K562 (cell line): ENCODE measurements at regions not wholly inside any gene's neighbourhood (a gene's known extent, or its start where the extent isn't known, plus 50 kb on each side); places are given as distances from the start of the nearest gene placed in this dataset.

Source experiments
- NFE2 ChIP-seq: IDR thresholded peaks from 2 replicates; pipeline ENCODE4 v1.6.1; 2014; ENCODE audit warnings: antibody characterized with exemption, low read depth
- POLR2B ChIP-seq: fragments of 450-650 bp; IDR thresholded peaks from 2 replicates; pipeline ENCODE4 v1.6.1; 2018; ENCODE audit warnings: low read depth; ENCODE audit not compliant: partially characterized antibody
- TFAM ChIP-seq: fragments of 250-450 bp; sonication (Bioruptor Pico); conservative IDR thresholded peaks from 2 replicates; pipeline ENCODE4 v1.5.0; 2021; ENCODE audit warnings: mild to moderate bottlenecking, moderate library complexity
- TF ChIP-seq, protein P1 (sequence below): fragments of 450-650 bp; formaldehyde crosslinking; IDR thresholded peaks from 2 replicates; pipeline ENCODE4 v1.4.0; 2022; ENCODE audit warnings: missing genetic modification characterization
- TF ChIP-seq, protein P2 (sequence below): fragments of 200-600 bp; sonication (generic); IDR thresholded peaks from one replicate; pipeline ENCODE4 v1.6.1; 2012; ENCODE audit warnings: mild to moderate bottlenecking, low read depth, low read length, inconsistent platforms
- TF ChIP-seq, protein P3 (sequence below): sonication (generic); formaldehyde crosslinking; IDR thresholded peaks from 2 replicates; pipeline ENCODE4 v1.8.0; 2022; ENCODE audit warnings: mild to moderate bottlenecking, missing genetic modification reagents
- TF ChIP-seq, protein P4 (sequence below): fragments of 200-800 bp; sonication (Bioruptor generic); IDR thresholded peaks from 2 replicates; pipeline ENCODE4 v1.6.1; 2017; ENCODE audit warnings: missing genetic modification characterization, missing compliant biosample characterization

DNA sequence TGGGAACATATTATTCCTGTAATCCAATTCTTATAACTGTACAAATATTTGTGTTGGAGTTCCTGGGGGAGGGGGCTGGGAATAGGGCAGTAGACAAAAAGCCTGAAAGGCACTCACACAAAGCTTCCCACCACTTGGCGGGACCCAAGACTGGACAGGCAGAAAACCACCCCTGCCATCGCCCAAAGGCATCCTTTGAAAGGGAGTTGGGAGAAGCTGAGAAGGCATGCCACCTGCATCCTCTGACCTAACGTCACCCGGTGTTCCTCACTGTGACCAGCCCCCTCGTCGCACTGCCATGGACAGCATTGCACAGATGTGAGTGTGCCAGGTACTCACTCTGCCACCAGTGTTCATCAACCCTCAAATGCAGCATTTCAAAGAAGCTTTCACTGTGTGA, 80.6 kb upstream of the SMIM23 start (continued):
- TF ChIP-seq, protein P1, sequence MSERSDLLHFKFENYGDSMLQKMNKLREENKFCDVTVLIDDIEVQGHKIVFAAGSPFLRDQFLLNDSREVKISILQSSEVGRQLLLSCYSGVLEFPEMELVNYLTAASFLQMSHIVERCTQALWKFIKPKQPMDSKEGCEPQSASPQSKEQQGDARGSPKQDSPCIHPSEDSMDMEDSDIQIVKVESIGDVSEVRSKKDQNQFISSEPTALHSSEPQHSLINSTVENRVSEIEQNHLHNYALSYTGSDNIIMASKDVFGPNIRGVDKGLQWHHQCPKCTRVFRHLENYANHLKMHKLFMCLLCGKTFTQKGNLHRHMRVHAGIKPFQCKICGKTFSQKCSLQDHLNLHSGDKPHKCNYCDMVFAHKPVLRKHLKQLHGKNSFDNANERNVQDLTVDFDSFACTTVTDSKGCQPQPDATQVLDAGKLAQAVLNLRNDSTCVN (CRISPR knock-in tag), result no peak
- TF ChIP-seq TFAM, result no peak
- TF ChIP-seq POLR2B, result no peak
- TF ChIP-seq, protein P2, sequence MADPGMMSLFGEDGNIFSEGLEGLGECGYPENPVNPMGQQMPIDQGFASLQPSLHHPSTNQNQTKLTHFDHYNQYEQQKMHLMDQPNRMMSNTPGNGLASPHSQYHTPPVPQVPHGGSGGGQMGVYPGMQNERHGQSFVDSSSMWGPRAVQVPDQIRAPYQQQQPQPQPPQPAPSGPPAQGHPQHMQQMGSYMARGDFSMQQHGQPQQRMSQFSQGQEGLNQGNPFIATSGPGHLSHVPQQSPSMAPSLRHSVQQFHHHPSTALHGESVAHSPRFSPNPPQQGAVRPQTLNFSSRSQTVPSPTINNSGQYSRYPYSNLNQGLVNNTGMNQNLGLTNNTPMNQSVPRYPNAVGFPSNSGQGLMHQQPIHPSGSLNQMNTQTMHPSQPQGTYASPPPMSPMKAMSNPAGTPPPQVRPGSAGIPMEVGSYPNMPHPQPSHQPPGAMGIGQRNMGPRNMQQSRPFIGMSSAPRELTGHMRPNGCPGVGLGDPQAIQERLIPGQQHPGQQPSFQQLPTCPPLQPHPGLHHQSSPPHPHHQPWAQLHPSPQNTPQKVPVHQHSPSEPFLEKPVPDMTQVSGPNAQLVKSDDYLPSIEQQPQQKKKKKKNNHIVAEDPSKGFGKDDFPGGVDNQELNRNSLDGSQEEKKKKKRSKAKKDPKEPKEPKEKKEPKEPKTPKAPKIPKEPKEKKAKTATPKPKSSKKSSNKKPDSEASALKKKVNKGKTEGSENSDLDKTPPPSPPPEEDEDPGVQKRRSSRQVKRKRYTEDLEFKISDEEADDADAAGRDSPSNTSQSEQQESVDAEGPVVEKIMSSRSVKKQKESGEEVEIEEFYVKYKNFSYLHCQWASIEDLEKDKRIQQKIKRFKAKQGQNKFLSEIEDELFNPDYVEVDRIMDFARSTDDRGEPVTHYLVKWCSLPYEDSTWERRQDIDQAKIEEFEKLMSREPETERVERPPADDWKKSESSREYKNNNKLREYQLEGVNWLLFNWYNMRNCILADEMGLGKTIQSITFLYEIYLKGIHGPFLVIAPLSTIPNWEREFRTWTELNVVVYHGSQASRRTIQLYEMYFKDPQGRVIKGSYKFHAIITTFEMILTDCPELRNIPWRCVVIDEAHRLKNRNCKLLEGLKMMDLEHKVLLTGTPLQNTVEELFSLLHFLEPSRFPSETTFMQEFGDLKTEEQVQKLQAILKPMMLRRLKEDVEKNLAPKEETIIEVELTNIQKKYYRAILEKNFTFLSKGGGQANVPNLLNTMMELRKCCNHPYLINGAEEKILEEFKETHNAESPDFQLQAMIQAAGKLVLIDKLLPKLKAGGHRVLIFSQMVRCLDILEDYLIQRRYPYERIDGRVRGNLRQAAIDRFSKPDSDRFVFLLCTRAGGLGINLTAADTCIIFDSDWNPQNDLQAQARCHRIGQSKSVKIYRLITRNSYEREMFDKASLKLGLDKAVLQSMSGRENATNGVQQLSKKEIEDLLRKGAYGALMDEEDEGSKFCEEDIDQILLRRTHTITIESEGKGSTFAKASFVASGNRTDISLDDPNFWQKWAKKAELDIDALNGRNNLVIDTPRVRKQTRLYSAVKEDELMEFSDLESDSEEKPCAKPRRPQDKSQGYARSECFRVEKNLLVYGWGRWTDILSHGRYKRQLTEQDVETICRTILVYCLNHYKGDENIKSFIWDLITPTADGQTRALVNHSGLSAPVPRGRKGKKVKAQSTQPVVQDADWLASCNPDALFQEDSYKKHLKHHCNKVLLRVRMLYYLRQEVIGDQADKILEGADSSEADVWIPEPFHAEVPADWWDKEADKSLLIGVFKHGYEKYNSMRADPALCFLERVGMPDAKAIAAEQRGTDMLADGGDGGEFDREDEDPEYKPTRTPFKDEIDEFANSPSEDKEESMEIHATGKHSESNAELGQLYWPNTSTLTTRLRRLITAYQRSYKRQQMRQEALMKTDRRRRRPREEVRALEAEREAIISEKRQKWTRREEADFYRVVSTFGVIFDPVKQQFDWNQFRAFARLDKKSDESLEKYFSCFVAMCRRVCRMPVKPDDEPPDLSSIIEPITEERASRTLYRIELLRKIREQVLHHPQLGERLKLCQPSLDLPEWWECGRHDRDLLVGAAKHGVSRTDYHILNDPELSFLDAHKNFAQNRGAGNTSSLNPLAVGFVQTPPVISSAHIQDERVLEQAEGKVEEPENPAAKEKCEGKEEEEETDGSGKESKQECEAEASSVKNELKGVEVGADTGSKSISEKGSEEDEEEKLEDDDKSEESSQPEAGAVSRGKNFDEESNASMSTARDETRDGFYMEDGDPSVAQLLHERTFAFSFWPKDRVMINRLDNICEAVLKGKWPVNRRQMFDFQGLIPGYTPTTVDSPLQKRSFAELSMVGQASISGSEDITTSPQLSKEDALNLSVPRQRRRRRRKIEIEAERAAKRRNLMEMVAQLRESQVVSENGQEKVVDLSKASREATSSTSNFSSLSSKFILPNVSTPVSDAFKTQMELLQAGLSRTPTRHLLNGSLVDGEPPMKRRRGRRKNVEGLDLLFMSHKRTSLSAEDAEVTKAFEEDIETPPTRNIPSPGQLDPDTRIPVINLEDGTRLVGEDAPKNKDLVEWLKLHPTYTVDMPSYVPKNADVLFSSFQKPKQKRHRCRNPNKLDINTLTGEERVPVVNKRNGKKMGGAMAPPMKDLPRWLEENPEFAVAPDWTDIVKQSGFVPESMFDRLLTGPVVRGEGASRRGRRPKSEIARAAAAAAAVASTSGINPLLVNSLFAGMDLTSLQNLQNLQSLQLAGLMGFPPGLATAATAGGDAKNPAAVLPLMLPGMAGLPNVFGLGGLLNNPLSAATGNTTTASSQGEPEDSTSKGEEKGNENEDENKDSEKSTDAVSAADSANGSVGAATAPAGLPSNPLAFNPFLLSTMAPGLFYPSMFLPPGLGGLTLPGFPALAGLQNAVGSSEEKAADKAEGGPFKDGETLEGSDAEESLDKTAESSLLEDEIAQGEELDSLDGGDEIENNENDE, result no peak
- TF ChIP-seq, protein P3, sequence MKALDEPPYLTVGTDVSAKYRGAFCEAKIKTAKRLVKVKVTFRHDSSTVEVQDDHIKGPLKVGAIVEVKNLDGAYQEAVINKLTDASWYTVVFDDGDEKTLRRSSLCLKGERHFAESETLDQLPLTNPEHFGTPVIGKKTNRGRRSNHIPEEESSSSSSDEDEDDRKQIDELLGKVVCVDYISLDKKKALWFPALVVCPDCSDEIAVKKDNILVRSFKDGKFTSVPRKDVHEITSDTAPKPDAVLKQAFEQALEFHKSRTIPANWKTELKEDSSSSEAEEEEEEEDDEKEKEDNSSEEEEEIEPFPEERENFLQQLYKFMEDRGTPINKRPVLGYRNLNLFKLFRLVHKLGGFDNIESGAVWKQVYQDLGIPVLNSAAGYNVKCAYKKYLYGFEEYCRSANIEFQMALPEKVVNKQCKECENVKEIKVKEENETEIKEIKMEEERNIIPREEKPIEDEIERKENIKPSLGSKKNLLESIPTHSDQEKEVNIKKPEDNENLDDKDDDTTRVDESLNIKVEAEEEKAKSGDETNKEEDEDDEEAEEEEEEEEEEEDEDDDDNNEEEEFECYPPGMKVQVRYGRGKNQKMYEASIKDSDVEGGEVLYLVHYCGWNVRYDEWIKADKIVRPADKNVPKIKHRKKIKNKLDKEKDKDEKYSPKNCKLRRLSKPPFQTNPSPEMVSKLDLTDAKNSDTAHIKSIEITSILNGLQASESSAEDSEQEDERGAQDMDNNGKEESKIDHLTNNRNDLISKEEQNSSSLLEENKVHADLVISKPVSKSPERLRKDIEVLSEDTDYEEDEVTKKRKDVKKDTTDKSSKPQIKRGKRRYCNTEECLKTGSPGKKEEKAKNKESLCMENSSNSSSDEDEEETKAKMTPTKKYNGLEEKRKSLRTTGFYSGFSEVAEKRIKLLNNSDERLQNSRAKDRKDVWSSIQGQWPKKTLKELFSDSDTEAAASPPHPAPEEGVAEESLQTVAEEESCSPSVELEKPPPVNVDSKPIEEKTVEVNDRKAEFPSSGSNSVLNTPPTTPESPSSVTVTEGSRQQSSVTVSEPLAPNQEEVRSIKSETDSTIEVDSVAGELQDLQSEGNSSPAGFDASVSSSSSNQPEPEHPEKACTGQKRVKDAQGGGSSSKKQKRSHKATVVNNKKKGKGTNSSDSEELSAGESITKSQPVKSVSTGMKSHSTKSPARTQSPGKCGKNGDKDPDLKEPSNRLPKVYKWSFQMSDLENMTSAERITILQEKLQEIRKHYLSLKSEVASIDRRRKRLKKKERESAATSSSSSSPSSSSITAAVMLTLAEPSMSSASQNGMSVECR (CRISPR knock-in tag), result no peak
- TF ChIP-seq, protein P4, sequence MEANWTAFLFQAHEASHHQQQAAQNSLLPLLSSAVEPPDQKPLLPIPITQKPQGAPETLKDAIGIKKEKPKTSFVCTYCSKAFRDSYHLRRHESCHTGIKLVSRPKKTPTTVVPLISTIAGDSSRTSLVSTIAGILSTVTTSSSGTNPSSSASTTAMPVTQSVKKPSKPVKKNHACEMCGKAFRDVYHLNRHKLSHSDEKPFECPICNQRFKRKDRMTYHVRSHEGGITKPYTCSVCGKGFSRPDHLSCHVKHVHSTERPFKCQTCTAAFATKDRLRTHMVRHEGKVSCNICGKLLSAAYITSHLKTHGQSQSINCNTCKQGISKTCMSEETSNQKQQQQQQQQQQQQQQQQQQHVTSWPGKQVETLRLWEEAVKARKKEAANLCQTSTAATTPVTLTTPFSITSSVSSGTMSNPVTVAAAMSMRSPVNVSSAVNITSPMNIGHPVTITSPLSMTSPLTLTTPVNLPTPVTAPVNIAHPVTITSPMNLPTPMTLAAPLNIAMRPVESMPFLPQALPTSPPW (CRISPR knock-in tag), result no peak
- TF ChIP-seq NFE2, result no peak
- TF ChIP-seq, all 486 proteins: peak for 0
